Activated T-helper 1 cell treated with anti-CD3 and anti-CD28 coated beads, Interleukin-12 subunit alpha, Interleukin-12 subunit beta, Interleukin-2, Interleukin-4 antibody, amounts not matched to agents 30 ng/mL and 10 ng/mL and 1 ng/mL, durations not matched to agents 14 hours and 24 hours and 36 hours (primary cell): ENCODE measurements at regions not wholly inside any gene's neighbourhood (a gene's known extent, or its start where the extent isn't known, plus 50 kb on each side); places are given as distances from the start of the nearest gene placed in this dataset.
"Not testable (repeated sequence)": the region's sequence is repeated elsewhere in the genome, so short reads cannot be mapped to it uniquely, and the experiment has no call there.

Experiments used
- DNase-seq: peaks from one replicate; pipeline ENCODE4 v3.0.0; 2021; ENCODE audit warnings: low spot score
- H3K27ac Mint-ChIP-seq: one replicate; pipeline ENCODE4 v1.8.0; 2021; ENCODE audit warnings: mild to moderate bottlenecking, mixed read lengths
- H3K27me3 Mint-ChIP-seq: one replicate; pipeline ENCODE4 v1.8.0; 2022; ENCODE audit warnings: mild to moderate bottlenecking, moderate library complexity, mixed read lengths; ENCODE audit not compliant: insufficient read depth
- H3K36me3 Mint-ChIP-seq: one replicate; pipeline ENCODE4 v1.8.0; 2021; ENCODE audit warnings: low read depth, mixed read lengths
- H3K4me1 Mint-ChIP-seq: one replicate; pipeline ENCODE4 v1.8.0; 2021; ENCODE audit warnings: low read depth, mixed read lengths
- H3K4me3 Mint-ChIP-seq: one replicate; pipeline ENCODE4 v1.8.0; 2021; ENCODE audit warnings: mild to moderate bottlenecking, moderate library complexity, mixed read lengths
- H3K9me3 Mint-ChIP-seq: one replicate; pipeline ENCODE4 v1.8.0; 2021; ENCODE audit warnings: mixed read lengths
- intact Hi-C: fragments of 100-400 bp; cut with micrococcal nuclease; formaldehyde crosslinking; loops from one replicate; pipeline ENCODE4 v1.15.1; 2024

DNA sequence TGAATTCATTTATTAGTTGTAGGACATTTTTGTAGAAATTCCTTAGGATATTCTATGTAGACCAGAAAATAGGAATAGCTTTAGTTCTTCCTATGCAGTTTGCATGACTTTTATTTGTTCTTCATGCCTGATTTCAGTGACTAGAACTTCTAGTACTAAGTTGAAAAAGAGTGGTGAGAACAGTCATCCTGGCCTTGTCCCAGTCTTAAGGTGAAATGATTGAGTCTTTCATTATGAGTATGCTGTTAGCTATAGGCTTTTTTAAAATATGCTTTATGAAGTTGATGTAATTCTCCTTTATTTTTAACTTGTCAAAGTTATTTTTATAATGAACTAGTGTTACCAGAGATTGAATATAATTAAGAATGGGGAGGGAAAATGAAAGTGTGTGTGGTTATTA, 690.1 kb upstream of the KLHL1 start:
- no peak for DNase-seq
- Mint-ChIP-seq H3K9me3 (no peaks in the 10 kb centered on the region), H3K4me1 (no peaks in the 10 kb centered on the region), H3K4me3 (no peak overlapping the region), H3K27ac (no peak overlapping the region), H3K36me3 (no peaks in the 10 kb centered on the region), H3K27me3 (no peaks in the 10 kb centered on the region)
- intact Hi-C loops: no loop called here

DNA sequence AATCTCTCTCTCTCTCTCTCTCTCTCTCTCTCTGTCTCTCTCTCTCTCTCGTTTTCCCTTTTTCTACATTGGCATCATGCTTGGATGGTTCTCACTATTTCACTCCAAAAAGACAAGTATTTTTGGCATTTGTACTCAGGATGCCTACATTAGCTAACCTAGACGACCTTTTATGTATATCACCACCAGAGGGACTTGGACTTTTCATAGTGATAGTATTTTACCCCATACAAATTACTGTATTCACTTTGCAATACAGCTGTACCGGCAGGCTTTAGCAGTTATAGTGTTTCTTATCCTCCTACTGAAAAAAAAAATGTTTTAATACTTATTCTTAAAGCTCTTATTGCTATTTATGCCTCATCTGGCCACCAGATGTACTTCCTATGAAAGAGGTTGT, 687.2 kb upstream of the KLHL1 start:
- Mint-ChIP-seq H3K27ac (no peak overlapping the region), H3K4me3 (no peak overlapping the region), H3K4me1 (no peaks in the 10 kb centered on the region), H3K36me3 (no peaks in the 10 kb centered on the region), H3K27me3 (no peaks in the 10 kb centered on the region), H3K9me3 (no peaks in the 10 kb centered on the region)
- intact Hi-C loops: no loop called here
- DNase-seq: no peak

DNA sequence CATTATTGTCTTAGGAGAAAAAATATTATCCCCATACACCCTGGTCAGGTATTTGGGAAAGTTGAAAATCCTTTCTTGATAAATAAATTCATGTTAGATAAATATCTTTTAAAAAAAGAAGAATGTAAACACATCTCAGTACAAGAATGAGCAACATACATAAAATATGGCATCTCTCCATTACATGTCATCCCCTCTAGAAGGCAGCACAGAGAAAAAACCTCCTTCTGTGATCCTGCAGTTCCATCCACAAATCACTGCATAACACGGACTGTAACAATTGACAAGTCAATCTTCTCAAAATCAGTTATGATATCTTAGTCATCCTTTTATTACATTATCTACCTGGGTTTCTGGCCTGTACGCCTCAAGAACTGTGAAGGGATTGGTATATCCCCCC, 683.9 kb upstream of the KLHL1 start:
- no peak for DNase-seq
- no peak overlapping the region for H3K4me3 Mint-ChIP-seq
- H3K27ac Mint-ChIP-seq: no peak overlapping the region
- H3K9me3 Mint-ChIP-seq: no peaks in the 10 kb centered on the region
- no peaks in the 10 kb centered on the region for H3K4me1 Mint-ChIP-seq
- H3K36me3 Mint-ChIP-seq: no peaks in the 10 kb centered on the region
- no peaks in the 10 kb centered on the region for H3K27me3 Mint-ChIP-seq
- intact Hi-C loops: no loop called here

DNA sequence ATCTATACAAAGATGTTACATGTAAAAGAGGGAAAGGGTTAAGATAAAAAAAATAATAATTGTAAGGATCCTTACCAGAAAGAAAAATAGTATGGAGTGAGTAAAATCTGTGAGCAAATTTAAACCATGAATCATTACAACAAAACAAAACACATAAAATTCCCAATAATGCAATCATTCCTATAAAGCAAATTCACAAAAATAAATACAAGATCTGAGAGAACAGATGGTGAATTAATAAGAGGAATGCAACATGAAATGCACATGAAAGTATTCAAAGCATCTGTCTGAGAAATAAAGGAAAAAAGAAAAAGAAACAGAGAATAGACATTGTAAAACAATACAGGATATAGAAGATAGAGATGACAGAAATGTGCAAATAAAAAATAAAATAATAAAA, 681.5 kb upstream of the KLHL1 start:
- Mint-ChIP-seq H3K4me3 (no peak overlapping the region), H3K27ac (no peak overlapping the region), H3K36me3 (no peaks in the 10 kb centered on the region), H3K27me3 (no peaks in the 10 kb centered on the region), H3K9me3 (no peaks in the 10 kb centered on the region), H3K4me1 (no peaks in the 10 kb centered on the region)
- DNase-seq: no peak
- intact Hi-C loops: no loop called here

DNA sequence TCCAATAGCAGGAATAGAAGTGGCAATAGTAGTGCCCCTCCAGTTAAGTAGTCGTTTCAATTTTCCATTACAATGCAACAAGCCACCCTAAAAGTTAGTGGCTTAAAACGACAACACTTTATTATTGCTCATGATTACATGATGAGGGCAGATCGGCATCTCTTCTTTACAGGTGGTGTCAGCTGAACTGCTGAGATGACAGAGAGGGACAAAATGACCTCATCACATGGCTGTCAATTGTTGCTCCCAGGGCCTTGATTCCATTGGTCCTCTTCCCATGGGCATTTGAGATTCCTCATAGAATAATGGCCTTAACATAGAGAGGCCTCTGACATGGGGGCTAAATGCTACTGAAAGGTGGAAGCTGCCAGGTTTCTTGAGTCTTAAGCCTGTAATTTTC, 679.8 kb upstream of the KLHL1 start:
- no peaks in the 10 kb centered on the region for H3K4me1 Mint-ChIP-seq
- no peak overlapping the region for H3K4me3 Mint-ChIP-seq
- H3K27me3 Mint-ChIP-seq: no peaks in the 10 kb centered on the region
- no peaks in the 10 kb centered on the region for H3K36me3 Mint-ChIP-seq
- no peaks in the 10 kb centered on the region for H3K9me3 Mint-ChIP-seq
- no peak for DNase-seq
- no peak overlapping the region for H3K27ac Mint-ChIP-seq
- intact Hi-C loops: no loop called here

DNA sequence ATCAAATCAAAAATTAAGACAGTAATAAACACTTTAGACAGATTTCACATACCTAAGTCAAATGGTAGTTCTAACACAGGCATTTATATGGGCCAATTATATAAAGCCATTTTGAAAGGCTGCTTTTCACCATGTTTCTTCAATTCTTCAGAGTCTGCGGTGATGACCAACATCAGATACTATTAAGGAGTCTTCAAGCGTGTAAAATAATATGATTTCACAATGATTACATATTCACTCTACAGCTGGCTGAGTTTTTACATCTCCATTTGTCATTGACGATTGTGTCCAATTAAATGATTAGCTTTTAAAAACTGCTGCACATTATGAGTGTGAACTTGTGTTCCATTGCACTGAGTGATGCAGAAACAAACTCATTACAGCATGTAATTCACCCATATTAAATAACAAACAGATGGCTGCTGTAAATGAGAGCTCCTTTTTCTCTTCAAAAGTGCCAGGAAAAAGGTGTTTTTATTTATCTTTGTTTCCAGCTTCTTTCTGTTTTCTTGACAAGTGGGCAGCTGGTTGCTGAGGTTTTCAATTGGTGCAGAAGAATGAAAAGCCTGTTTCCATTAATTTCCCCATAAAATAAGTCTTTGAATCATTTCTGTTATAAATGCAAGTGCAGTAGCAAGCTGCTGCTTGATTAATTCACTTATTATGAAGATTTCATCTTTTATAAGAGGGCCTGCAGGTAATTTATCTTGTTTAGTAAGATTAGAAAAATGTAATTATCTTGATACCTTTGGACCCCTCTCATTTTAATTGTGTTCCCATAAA, 676.1 kb upstream of the KLHL1 start:
- H3K9me3 Mint-ChIP-seq: no peaks in the 10 kb centered on the region
- no peak overlapping the region for H3K27ac Mint-ChIP-seq
- DNase-seq: no peak
- no peak overlapping the region for H3K4me3 Mint-ChIP-seq
- intact Hi-C loops: no loop called here
- no peaks in the 10 kb centered on the region for H3K27me3 Mint-ChIP-seq
- no peaks in the 10 kb centered on the region for H3K4me1 Mint-ChIP-seq
- H3K36me3 Mint-ChIP-seq: no peaks in the 10 kb centered on the region

DNA sequence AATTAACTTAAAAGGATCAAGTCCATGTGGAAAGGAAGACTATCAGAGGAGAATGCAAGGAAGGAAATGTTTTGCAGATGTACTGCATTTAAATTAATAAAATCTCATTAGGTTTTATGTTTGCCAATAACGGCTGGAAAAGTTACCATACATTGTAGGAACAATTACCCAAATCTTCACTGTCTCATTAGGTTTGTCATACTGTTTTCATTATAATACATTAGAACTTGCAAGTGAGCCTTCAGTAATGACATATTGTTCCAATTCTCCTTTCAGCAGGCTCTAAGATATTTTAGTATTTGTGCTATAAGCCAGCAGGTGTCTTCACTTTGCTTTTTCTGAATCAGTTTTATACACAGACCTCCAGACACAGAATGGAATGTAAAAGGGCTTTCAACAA, 661.6 kb upstream of the KLHL1 start:
- Mint-ChIP-seq H3K4me1 (no peaks in the 10 kb centered on the region), H3K36me3 (no peaks in the 10 kb centered on the region), H3K27me3 (no peaks in the 10 kb centered on the region), H3K27ac (no peak overlapping the region), H3K9me3 (no peaks in the 10 kb centered on the region), H3K4me3 (no peak overlapping the region)
- intact Hi-C loops: no loop called here
- DNase-seq: no peak

DNA sequence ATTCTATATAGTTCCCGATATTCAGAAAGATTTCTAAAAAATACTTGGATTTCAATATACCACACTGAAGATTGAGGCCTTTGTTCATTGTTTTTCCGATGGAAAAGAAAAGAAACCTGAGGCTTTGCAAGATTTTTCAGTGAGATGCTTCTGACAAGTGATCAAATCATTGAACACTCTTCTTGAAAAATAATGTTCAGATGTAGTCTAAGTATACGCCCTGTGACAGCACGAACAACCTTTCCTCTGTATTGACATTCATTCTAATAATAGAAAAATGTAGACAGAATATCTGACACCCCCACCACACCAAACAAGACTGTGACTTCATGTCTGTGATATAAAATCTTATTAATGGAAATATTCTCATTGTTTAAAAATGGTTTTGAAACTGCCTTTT, 650.7 kb upstream of the KLHL1 start:
- H3K36me3 Mint-ChIP-seq: no peaks in the 10 kb centered on the region
- H3K9me3 Mint-ChIP-seq: no peaks in the 10 kb centered on the region
- DNase-seq: no peak
- intact Hi-C loops: no loop called here
- no peaks in the 10 kb centered on the region for H3K27me3 Mint-ChIP-seq
- H3K4me3 Mint-ChIP-seq: no peak overlapping the region
- H3K4me1 Mint-ChIP-seq: no peaks in the 10 kb centered on the region
- no peak overlapping the region for H3K27ac Mint-ChIP-seq

DNA sequence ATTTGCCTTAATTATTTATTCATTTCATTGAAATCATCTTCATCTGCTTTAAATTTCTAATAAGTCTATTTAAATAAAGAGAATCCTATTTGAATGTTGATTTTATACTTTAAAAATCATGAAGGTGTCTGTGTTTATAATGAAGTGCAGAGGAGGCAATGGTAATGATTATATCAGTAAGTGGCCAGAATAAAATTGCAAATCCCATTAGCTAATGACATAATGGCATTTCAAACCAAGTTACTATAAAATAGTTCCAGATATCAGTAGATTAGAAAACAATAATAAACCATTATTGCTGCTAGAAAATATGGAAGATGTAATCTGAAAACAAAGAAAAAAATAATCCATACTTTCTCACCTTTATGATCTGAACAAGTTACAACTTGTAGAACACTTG, 647.8 kb upstream of the KLHL1 start:
- intact Hi-C loops: no loop called here
- Mint-ChIP-seq H3K27me3 (no peaks in the 10 kb centered on the region), H3K9me3 (no peaks in the 10 kb centered on the region)

DNA sequence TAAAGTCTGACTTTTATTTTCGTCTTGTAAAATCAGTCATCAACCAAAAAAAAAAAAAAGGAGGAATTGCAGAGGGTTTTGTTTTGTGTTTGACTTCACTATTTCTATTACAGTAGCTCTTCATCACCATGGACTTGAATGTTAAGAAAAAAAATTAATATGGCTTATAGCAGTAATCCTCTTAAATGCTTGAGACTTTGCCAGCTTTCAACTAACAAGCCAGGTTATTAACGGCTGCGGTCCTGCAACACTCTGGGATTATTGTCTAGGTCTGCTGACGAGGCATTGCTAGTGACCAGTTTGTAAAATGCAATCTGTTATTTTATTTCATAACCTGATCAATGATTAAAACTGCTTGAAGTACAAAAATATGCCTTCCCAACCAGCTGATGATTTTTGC, 647.2 kb upstream of the KLHL1 start:
- intact Hi-C loops: no loop called here
- H3K27me3 Mint-ChIP-seq: no peaks in the 10 kb centered on the region
- no peaks in the 10 kb centered on the region for H3K36me3 Mint-ChIP-seq
- no peaks in the 10 kb centered on the region for H3K4me1 Mint-ChIP-seq
- H3K27ac Mint-ChIP-seq: no peak overlapping the region
- no peak for DNase-seq
- H3K9me3 Mint-ChIP-seq: no peaks in the 10 kb centered on the region
- no peak overlapping the region for H3K4me3 Mint-ChIP-seq

More for the DNA sequence above, 647.8 kb upstream of the KLHL1 start:
- no peak for DNase-seq
- Mint-ChIP-seq H3K36me3 (no peaks in the 10 kb centered on the region), H3K4me1 (no peaks in the 10 kb centered on the region), H3K27ac (no peak overlapping the region), H3K4me3 (no peak overlapping the region)

DNA sequence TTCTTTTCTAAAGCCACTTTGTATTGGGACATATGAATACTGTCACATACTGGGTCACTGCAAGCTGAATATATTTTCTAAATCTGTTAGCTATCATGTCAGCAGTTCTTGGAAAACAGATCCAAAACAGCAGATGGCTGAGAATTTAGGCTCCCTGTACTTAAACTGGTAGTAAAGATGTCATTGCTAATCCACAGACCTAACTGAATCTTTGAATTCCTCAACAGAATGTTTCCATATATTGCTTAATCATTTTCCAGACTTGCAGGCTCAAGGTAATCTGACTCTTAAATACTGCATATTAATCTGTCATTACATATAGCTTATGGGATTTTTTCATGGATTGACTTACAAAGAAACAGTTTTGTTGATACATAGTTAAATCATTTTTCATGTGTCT, 639.0 kb upstream of the KLHL1 start:
- H3K27ac Mint-ChIP-seq: no peak overlapping the region
- H3K36me3 Mint-ChIP-seq: no peaks in the 10 kb centered on the region
- no peaks in the 10 kb centered on the region for H3K4me1 Mint-ChIP-seq
- intact Hi-C loops: no loop called here
- no peaks in the 10 kb centered on the region for H3K27me3 Mint-ChIP-seq
- H3K4me3 Mint-ChIP-seq: no peak overlapping the region
- DNase-seq: no peak
- no peaks in the 10 kb centered on the region for H3K9me3 Mint-ChIP-seq

DNA sequence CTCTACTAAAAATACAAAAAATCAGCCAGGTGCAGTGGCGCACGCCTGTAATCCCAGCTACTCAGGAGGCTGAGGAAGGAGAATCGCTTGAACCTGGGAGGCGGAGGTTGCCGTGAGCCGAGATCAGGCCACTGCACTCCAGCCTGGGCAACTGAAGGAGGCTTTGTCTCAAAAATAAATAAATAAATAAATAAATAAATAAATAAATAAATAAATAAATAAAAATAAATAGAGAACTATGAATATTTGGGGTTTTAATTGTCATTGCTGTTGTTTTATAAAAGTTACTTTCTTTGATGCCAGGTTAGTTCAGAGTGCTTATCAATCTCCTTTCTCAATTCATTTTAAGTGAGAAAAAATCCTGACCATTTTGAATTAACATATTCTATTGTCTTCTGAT, 638.2 kb upstream of the KLHL1 start:
- H3K36me3 Mint-ChIP-seq, H3K27ac Mint-ChIP-seq, H3K4me3 Mint-ChIP-seq, H3K27me3 Mint-ChIP-seq, H3K9me3 Mint-ChIP-seq, intact Hi-C loops, DNase-seq, H3K4me1 Mint-ChIP-seq: not testable (repeated sequence)

DNA sequence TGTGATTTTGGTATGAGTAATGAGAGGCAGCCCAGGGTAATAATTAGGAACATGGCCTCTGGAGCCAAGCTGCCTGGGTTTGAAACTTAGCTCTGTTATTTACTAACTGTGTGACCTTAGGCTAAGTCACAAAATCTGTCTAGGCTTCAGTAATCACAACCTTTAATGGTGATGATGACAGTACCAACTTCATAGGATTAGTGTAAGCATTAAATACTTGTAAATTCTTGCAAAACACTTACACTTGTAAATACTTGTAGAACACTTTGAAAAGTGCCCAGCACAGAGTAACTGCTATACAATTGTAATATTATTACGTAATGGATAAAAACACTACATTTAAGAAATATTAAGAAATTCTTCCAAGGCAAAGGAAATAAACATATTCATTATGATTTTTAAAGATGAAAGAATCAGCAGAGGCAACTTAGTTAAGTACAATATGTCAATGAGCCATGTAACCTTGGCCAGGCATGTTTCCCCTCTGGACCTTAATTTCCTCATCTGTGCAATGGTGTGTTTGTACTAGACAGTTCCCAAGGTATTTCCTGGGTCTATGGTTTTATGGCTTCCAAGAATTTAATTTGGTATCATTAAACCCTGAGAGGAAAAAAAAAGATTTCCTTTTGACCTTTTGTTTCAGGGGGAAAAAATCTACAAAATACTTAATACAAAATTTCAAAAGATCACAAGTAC, 628.5 kb upstream of the KLHL1 start:
- intact Hi-C loops: no loop called here
- DNase-seq: no peak
- Mint-ChIP-seq H3K36me3 (no peaks in the 10 kb centered on the region), H3K27ac (no peak overlapping the region), H3K9me3 (no peaks in the 10 kb centered on the region), H3K4me1 (no peaks in the 10 kb centered on the region), H3K27me3 (no peaks in the 10 kb centered on the region), H3K4me3 (no peak overlapping the region)

DNA sequence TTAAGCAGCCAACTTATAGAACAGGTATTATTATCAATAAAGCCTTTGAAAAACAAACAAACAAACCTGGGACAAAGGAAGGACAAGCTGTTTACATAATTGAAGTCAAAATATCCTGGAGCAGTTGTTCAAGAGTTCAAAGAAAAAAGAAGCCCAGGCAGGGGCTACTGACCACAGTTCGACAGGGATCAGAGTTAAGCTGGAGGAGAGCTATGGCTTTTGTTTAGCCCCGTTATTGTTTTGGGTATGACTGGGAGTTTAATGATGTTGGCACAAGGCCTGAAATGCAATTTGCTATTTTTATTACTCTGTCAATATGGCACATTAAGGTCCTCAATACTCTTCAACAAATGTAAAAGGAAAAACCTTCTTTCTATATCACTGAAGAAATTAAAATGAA, 624.4 kb upstream of the KLHL1 start:
- no peak for DNase-seq
- intact Hi-C loops: no loop called here
- Mint-ChIP-seq H3K36me3 (no peaks in the 10 kb centered on the region), H3K9me3 (no peaks in the 10 kb centered on the region), H3K4me3 (no peak overlapping the region), H3K4me1 (no peaks in the 10 kb centered on the region), H3K27ac (no peak overlapping the region), H3K27me3 (no peaks in the 10 kb centered on the region)
